Neural progenitor cell (in vitro differentiated cells): ENCODE measurements at regions not wholly inside any gene's neighbourhood (a gene's known extent, or its start where the extent isn't known, plus 50 kb on each side); places are given as distances from the start of the nearest gene placed in this dataset.
"Not testable (repeated sequence)": the region's sequence is repeated elsewhere in the genome, so short reads cannot be mapped to it uniquely, and the experiment has no call there.

Experiments
- DNase-seq: peaks from one replicate; pipeline ENCODE4 v3.0.0-alpha.2; 2016; ENCODE audit warnings: low spot score
- H2AFZ ChIP-seq: fragments of 200-600 bp; sonication (generic); replicated peaks from 2 replicates; pipeline ENCODE4 v1.6.1; 2016; ENCODE audit warnings: antibody characterized with exemption
- H3F3A ChIP-seq: fragments of 200-600 bp; sonication (generic); 2 replicates; pipeline ENCODE4 v1.6.1; 2016; ENCODE audit warnings: antibody characterized with exemption, low read depth
- H3K27ac ChIP-seq: fragments of 200-600 bp; sonication (generic); 2 replicates; pipeline ENCODE4 v1.5.1; 2016; ENCODE audit warnings: mild to moderate bottlenecking
- H3K27me3 ChIP-seq: fragments of 200-600 bp; sonication (generic); 2 replicates; pipeline ENCODE4 v1.6.1; 2016; ENCODE audit warnings: mild to moderate bottlenecking, moderate library complexity
- H3K36me3 ChIP-seq: fragments of 200-600 bp; sonication (generic); 2 replicates; pipeline ENCODE4 v1.5.1; 2016
- H3K4me1 ChIP-seq: fragments of 200-600 bp; sonication (generic); 2 replicates; pipeline ENCODE4 v1.6.1; 2016; ENCODE audit warnings: mixed run types
- H3K4me2 ChIP-seq: fragments of 200-600 bp; sonication (generic); 2 replicates; pipeline ENCODE4 v1.6.1; 2016
- H3K4me3 ChIP-seq: fragments of 200-600 bp; sonication (generic); 2 replicates; pipeline ENCODE4 v1.5.1; 2016
- H3K79me2 ChIP-seq: fragments of 200-600 bp; sonication (generic); 2 replicates; pipeline ENCODE4 v1.6.1; 2016; ENCODE audit warnings: low read depth
- H3K9ac ChIP-seq: fragments of 200-600 bp; sonication (generic); 2 replicates; pipeline ENCODE4 v1.6.1; 2016
- H3K9me3 ChIP-seq: fragments of 200-600 bp; sonication (generic); 2 replicates; pipeline ENCODE4 v1.5.1; 2016; ENCODE audit warnings: low read depth
- H4K20me1 ChIP-seq: fragments of 200-600 bp; sonication (generic); 2 replicates; pipeline ENCODE4 v1.6.1; 2016; ENCODE audit warnings: low read depth
- H3K27ac Mint-ChIP-seq: 3 replicates; pipeline ENCODE4 v1.8.0; 2021; ENCODE audit warnings: mixed read lengths
- H3K27me3 Mint-ChIP-seq: 2 replicates; pipeline ENCODE4 v1.8.0; 2022; ENCODE audit warnings: low read depth, mild to moderate bottlenecking, inconsistent platforms, moderate library complexity, mixed read lengths; ENCODE audit not compliant: insufficient read depth
- H3K36me3 Mint-ChIP-seq: 3 replicates; pipeline ENCODE4 v1.8.0; 2021; ENCODE audit warnings: mixed read lengths
- H3K4me1 Mint-ChIP-seq: 3 replicates; pipeline ENCODE4 v1.8.0; 2021; ENCODE audit warnings: mixed read lengths
- H3K4me3 Mint-ChIP-seq: 3 replicates; pipeline ENCODE4 v1.8.0; 2021; ENCODE audit warnings: mild to moderate bottlenecking, moderate library complexity, mixed read lengths
- H3K9me3 Mint-ChIP-seq: 3 replicates; pipeline ENCODE4 v1.8.0; 2020; ENCODE audit warnings: mixed read lengths
- CTCF ChIP-seq: fragments of 200-600 bp; sonication (generic); IDR thresholded peaks from 2 replicates; pipeline ENCODE4 v1.5.1; 2017; ENCODE audit warnings: antibody characterized with exemption, mild to moderate bottlenecking
- EZH2 ChIP-seq: fragments of 200-600 bp; sonication (generic); IDR thresholded peaks from 2 replicates; pipeline ENCODE4 v1.6.1; 2017; ENCODE audit warnings: antibody characterized with exemption, mild to moderate bottlenecking, moderate library complexity
- EZH2phosphoT487 ChIP-seq: fragments of 200-600 bp; sonication (generic); IDR thresholded peaks from 2 replicates; pipeline ENCODE4 v1.6.1; 2017; ENCODE audit warnings: antibody characterized with exemption

- Histone ChIP-seq H3K27me3 (no peaks in the 10 kb centered on the region), H3K79me2 (no peaks in the 10 kb centered on the region), H3K4me3 (no peak overlapping the region), H3K4me1 (no peaks in the 10 kb centered on the region), H2AFZ (no peak overlapping the region), H3K9ac (no peak overlapping the region), H3K27ac (no peak overlapping the region), H4K20me1 (no peaks in the 10 kb centered on the region), H3K36me3 (no peaks in the 10 kb centered on the region), H3F3A (no peaks in the 10 kb centered on the region), H3K4me2 (no peak overlapping the region), H3K9me3 (no peaks in the 10 kb centered on the region)
- Mint-ChIP-seq H3K9me3 (no peaks in the 10 kb centered on the region), H3K27me3 (no peaks in the 10 kb centered on the region), H3K4me3 (no peak overlapping the region), H3K27ac (no peak overlapping the region), H3K36me3 (no peaks in the 10 kb centered on the region), H3K4me1 (no peaks in the 10 kb centered on the region)
- TF ChIP-seq CTCF (peak; percentile 39), EZH2phosphoT487 (no peak)
- peak; percentile 20 for DNase-seq
These were observed 544.9 kb upstream of the CPXCR1 start for GRCh38 chrX:88202149-88202548.

- peaks cover 18% of the 10 kb centered on the region for H3K4me1 ChIP-seq
- H3K27ac ChIP-seq: no peak overlapping the region
- H3K9ac ChIP-seq: no peak overlapping the region
- TF ChIP-seq CTCF (no peak), EZH2 (no peak), EZH2phosphoT487 (no peak)
- no peak overlapping the region for H3K4me3 ChIP-seq
- H3K9me3 ChIP-seq: no peaks in the 10 kb centered on the region
- H3K27ac Mint-ChIP-seq: no peak overlapping the region
- no peak overlapping the region for H3K4me3 Mint-ChIP-seq
- no peaks in the 10 kb centered on the region for H3K4me1 Mint-ChIP-seq
- no peaks in the 10 kb centered on the region for H3K36me3 ChIP-seq
- H3K79me2 ChIP-seq: no peaks in the 10 kb centered on the region
- H3K27me3 Mint-ChIP-seq: no peaks in the 10 kb centered on the region
- no peaks in the 10 kb centered on the region for H3K36me3 Mint-ChIP-seq
- H3K9me3 Mint-ChIP-seq: no peaks in the 10 kb centered on the region
- DNase-seq: peak; percentile 78
- H4K20me1 ChIP-seq: no peaks in the 10 kb centered on the region
- no peaks in the 10 kb centered on the region for H3K27me3 ChIP-seq
- peak overlapping the region; percentile 52 for H3K4me2 ChIP-seq
- H3F3A ChIP-seq: peaks cover 4% of the 10 kb centered on the region
- H2AFZ ChIP-seq: no peak overlapping the region
These were observed 503.0 kb upstream of the CPXCR1 start for GRCh38 chrX:88244066-88244465.

- Histone ChIP-seq H3K9ac (no peak overlapping the region), H3K4me1 (no peaks in the 10 kb centered on the region), H3K4me2 (no peak overlapping the region), H3K4me3 (no peak overlapping the region), H3K79me2 (no peaks in the 10 kb centered on the region), H3K27ac (no peak overlapping the region), H3K36me3 (no peaks in the 10 kb centered on the region), H3F3A (no peaks in the 10 kb centered on the region), H3K27me3 (no peaks in the 10 kb centered on the region), H3K9me3 (no peaks in the 10 kb centered on the region), H2AFZ (no peak overlapping the region), H4K20me1 (no peaks in the 10 kb centered on the region)
- no peak overlapping the region for H3K4me3 Mint-ChIP-seq
- H3K27ac Mint-ChIP-seq: no peak overlapping the region
- DNase-seq: no peak
- no peaks in the 10 kb centered on the region for H3K4me1 Mint-ChIP-seq
- no peak for TF ChIP-seq EZH2phosphoT487
- TF ChIP-seq EZH2: no peak
- TF ChIP-seq CTCF: no peak
- no peaks in the 10 kb centered on the region for H3K27me3 Mint-ChIP-seq
- H3K9me3 Mint-ChIP-seq: peaks cover 7% of the 10 kb centered on the region
- no peaks in the 10 kb centered on the region for H3K36me3 Mint-ChIP-seq
These were observed 462.2 kb upstream of the CPXCR1 start for GRCh38 chrX:88284844-88285243.

GRCh38 chrX:88313972-88314371, 433.1 kb upstream of the CPXCR1 start:
- not testable (repeated sequence) for H3K9ac ChIP-seq, H3K4me1 Mint-ChIP-seq, H3K27ac Mint-ChIP-seq, DNase-seq, H3F3A ChIP-seq, H3K27me3 Mint-ChIP-seq, H3K36me3 Mint-ChIP-seq, H3K4me3 Mint-ChIP-seq, H3K27ac ChIP-seq, H3K36me3 ChIP-seq, H2AFZ ChIP-seq, H3K4me2 ChIP-seq, H3K4me3 ChIP-seq, H4K20me1 ChIP-seq, H3K79me2 ChIP-seq, H3K4me1 ChIP-seq, H3K27me3 ChIP-seq, H3K9me3 ChIP-seq, H3K9me3 Mint-ChIP-seq
